Neural progenitor cell (in vitro differentiated cells): ENCODE measurements at regions not wholly inside any gene's neighbourhood (a gene's known extent, or its start where the extent isn't known, plus 50 kb on each side); places are given as distances from the start of the nearest gene placed in this dataset.

Source experiments
- EZH2 ChIP-seq: fragments of 200-600 bp; sonication (generic); IDR thresholded peaks from 2 replicates; pipeline ENCODE4 v1.6.1; 2017; ENCODE audit warnings: antibody characterized with exemption, mild to moderate bottlenecking, moderate library complexity
- EZH2phosphoT487 ChIP-seq: fragments of 200-600 bp; sonication (generic); IDR thresholded peaks from 2 replicates; pipeline ENCODE4 v1.6.1; 2017; ENCODE audit warnings: antibody characterized with exemption
- TF ChIP-seq, protein P1 (sequence below): fragments of 200-600 bp; sonication (generic); IDR thresholded peaks from 2 replicates; pipeline ENCODE4 v1.5.1; 2017; ENCODE audit warnings: antibody characterized with exemption, mild to moderate bottlenecking

DNA sequence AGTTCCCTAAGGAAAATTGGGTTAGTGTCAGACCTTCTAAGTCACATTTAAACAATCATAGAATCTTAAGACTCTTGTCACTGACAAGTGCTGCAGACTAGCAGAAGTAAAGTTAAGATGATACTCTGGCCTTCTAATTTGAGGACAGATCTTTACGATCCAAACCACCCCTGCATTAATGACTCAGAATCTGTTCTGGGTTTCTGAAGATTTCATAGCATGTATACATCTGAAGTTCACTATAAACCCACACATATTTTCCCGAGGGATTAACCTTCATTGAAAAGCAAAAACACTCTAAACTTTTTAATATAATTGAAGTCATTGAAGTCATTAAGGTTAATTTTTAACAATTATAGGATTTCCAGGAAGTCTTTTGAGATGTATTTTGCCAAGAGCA lies 674.3 kb downstream of the IQCM start:
- TF ChIP-seq, protein P1, sequence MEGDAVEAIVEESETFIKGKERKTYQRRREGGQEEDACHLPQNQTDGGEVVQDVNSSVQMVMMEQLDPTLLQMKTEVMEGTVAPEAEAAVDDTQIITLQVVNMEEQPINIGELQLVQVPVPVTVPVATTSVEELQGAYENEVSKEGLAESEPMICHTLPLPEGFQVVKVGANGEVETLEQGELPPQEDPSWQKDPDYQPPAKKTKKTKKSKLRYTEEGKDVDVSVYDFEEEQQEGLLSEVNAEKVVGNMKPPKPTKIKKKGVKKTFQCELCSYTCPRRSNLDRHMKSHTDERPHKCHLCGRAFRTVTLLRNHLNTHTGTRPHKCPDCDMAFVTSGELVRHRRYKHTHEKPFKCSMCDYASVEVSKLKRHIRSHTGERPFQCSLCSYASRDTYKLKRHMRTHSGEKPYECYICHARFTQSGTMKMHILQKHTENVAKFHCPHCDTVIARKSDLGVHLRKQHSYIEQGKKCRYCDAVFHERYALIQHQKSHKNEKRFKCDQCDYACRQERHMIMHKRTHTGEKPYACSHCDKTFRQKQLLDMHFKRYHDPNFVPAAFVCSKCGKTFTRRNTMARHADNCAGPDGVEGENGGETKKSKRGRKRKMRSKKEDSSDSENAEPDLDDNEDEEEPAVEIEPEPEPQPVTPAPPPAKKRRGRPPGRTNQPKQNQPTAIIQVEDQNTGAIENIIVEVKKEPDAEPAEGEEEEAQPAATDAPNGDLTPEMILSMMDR = no peak
- TF ChIP-seq EZH2 (no peak), EZH2phosphoT487 (no peak)
